A549 (cell line): ENCODE measurements at regions not wholly inside any gene's neighbourhood (a gene's known extent, or its start where the extent isn't known, plus 50 kb on each side); places are given as distances from the start of the nearest gene placed in this dataset.

Experiments
- ATAC-seq, 2 experiments: fragments of 200-7000 bp in 1 of 2; fragments of >200 bp in 1 of 2; cut with Nextera tagmentation in 1 of 2; cut with Tn5 transposase in 1 of 2; 3 replicates each; pipeline versions ENCODE4 v1.8.0 to v1.9.1; 2018 to 2020; ENCODE audit warnings: mild to moderate bottlenecking in 1 of 2, moderate library complexity in 1 of 2
- CTCF ChIA-PET: fragments of 300-600 bp; sonication (Branson Sonifier 250); formaldehyde crosslinking; extraction: SDS; loops from one replicate; lab custom pipeline; 2021; ENCODE audit warnings: antibody characterized with exemption, inconsistent platforms; lab: Yijun Ruan, JAX
- POLR2A ChIA-PET: fragments of 350-600 bp; formaldehyde crosslinking; extraction: SDS; loops from one replicate; lab custom pipeline; 2021; ENCODE audit warnings: antibody characterized with exemption, inconsistent platforms; lab: Yijun Ruan, JAX
- DNase-seq, 2 experiments: peaks; one replicate each; pipeline versions ENCODE4 v3.0.0 to v3.0.0-alpha.2; 2011 to 2016; ENCODE audit warnings: low read depth in 1 of 2, low spot score in 1 of 2
- FAIRE-seq: peaks from 2 replicates; lab custom pipeline; 2011; peaks lifted over from hg19 to GRCh38; lab: Jason Lieb, UNC
- H3K27ac ChIP-seq, 2 experiments: fragments of >200 bp; sonication (Bioruptor Twin); formaldehyde crosslinking; 3 replicates each; pipeline ENCODE4 v1.5.1; 2016 to 2017
- H3K4me1 ChIP-seq: fragments of >200 bp; sonication (Bioruptor Twin); formaldehyde crosslinking; 3 replicates; pipeline ENCODE4 v1.6.1; 2016
- H3K4me2 ChIP-seq: fragments of >200 bp; sonication (Bioruptor Twin); formaldehyde crosslinking; 3 replicates; pipeline ENCODE4 v1.6.1; 2016
- H3K4me3 ChIP-seq: fragments of >200 bp; sonication (Bioruptor Twin); formaldehyde crosslinking; 3 replicates; pipeline ENCODE4 v1.5.1; 2016
- H3K9me3 ChIP-seq: fragments of >200 bp; sonication (Bioruptor Twin); formaldehyde crosslinking; 3 replicates; pipeline ENCODE4 v1.6.1; 2016
- HDAC2 ChIP-seq: fragments of 200-600 bp; sonication (generic); IDR thresholded peaks from 2 replicates; pipeline ENCODE4 v1.6.1; 2016
- RAD21 ChIP-seq, 2 experiments: fragments of >200 bp in 1 of 2; sonication (Bioruptor Twin) in 1 of 2; formaldehyde crosslinking in 1 of 2; IDR thresholded peaks in 1 of 2; conservative IDR thresholded peaks in 1 of 2; 2 replicates in 1 of 2; 3 replicates in 1 of 2; pipeline ENCODE4 v1.6.1; 2012 to 2018; ENCODE audit warnings: inconsistent platforms in 1 of 2
- whole genome bisulfite sequencing: methylation state at CpG from one replicate; pipeline ENCODE4 v1.1.6; 2017; ENCODE audit errors: missing lambda C conversion rate; 5-methylcytosine and 5-hydroxymethylcytosine counted together

DNA sequence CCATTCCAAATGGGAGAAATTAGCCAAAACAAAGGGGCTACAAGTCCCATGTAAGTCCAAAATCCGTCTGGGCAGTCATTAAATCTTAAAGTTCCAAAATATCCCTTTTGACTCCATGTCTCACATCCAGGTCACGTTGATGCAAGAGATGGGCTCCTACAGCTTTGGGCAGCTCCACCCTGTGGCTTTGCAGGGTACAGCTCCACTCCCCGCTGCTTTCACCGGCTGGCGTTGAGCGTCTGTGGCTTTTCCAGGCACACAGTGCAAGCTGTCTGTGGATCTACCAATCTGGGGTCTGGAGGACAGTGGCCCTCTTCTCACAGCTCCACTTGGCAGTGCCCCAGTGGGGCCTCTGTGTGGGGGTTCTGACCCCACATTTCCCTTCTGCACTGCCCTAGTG is 130.2 kb downstream of the TPR start:
- WGBS: 51% methylated on average over 6 of the region's 6 CpGs
- ChIA-PET CTCF (no interaction called here), POLR2A (no interaction called here)
- ATAC-seq (peak in 1 of 2 experiments; percentile 78; a peak in 3 of 6 replicates), DNase-seq (peak in 1 of 2 experiments; percentile 21), FAIRE-seq (no peak)
- H3K9me3 ChIP-seq: no peaks in the 10 kb centered on the region
- H3K27ac ChIP-seq: no peak overlapping the region
- no peak overlapping the region for H3K4me2 ChIP-seq
- H3K4me1 ChIP-seq: no peaks in the 10 kb centered on the region
- H3K4me3 ChIP-seq: no peak overlapping the region
- TF ChIP-seq RAD21 (conservative IDR thresholded peaks at IDR 0.05 in 1 of 2, IDR thresholded peaks at IDR 0.05 in 1 of 2) (peak in 1 of 2 experiments; percentile 23; a peak in 1 of 5 replicates), HDAC2 (no peak)
